ENCODE measurements at regions not wholly inside any gene's neighbourhood (a gene's known extent, or its start where the extent isn't known, plus 50 kb on each side); places are given as distances from the start of the nearest gene placed in this dataset.

- DNase-seq (ENCODE audit: extremely low spot score in 2 of 2), result no peak
- intact Hi-C loops (cut with DNase I), result no loop called here
- Histone ChIP-seq H3K36me3 (no peaks in the 10 kb centered on the region), H3K4me3 (no peak overlapping the region), H3K4me1 (no peaks in the 10 kb centered on the region), H3K9me3 (no peaks in the 10 kb centered on the region), H3K27me3 (no peaks in the 10 kb centered on the region), H3K27ac (no peak overlapping the region)
- TF ChIP-seq POLR2AphosphoS5 (IDR thresholded peaks at IDR 0.05; ENCODE audit: insufficient read depth in 1 of 2, low read depth in 1 of 2) (no peak), POLR2A (IDR thresholded peaks at IDR 0.05) (no peak)
- TF ChIP-seq, protein P1, sequence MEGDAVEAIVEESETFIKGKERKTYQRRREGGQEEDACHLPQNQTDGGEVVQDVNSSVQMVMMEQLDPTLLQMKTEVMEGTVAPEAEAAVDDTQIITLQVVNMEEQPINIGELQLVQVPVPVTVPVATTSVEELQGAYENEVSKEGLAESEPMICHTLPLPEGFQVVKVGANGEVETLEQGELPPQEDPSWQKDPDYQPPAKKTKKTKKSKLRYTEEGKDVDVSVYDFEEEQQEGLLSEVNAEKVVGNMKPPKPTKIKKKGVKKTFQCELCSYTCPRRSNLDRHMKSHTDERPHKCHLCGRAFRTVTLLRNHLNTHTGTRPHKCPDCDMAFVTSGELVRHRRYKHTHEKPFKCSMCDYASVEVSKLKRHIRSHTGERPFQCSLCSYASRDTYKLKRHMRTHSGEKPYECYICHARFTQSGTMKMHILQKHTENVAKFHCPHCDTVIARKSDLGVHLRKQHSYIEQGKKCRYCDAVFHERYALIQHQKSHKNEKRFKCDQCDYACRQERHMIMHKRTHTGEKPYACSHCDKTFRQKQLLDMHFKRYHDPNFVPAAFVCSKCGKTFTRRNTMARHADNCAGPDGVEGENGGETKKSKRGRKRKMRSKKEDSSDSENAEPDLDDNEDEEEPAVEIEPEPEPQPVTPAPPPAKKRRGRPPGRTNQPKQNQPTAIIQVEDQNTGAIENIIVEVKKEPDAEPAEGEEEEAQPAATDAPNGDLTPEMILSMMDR (IDR thresholded peaks at IDR 0.05), result no peak
These were observed 130.6 kb upstream of the GLRA2 start for GRCh38 chrX:14398725-14399124.

- DNase-seq (ENCODE audit: extremely low spot score in 2 of 2), result no peak
- no peaks in the 10 kb centered on the region for H3K9me3 ChIP-seq
- no peak overlapping the region for H3K4me3 ChIP-seq
These were observed 139.7 kb upstream of the GLRA2 start for GRCh38 chrX:14389682-14390081.

GRCh38 chrX:14386981-14387380, 142.4 kb upstream of the GLRA2 start:
- Histone ChIP-seq H3K4me1 (no peaks in the 10 kb centered on the region), H3K27ac (no peak overlapping the region), H3K9me3 (no peaks in the 10 kb centered on the region), H3K4me3 (no peak overlapping the region), H3K27me3 (no peaks in the 10 kb centered on the region), H3K36me3 (no peaks in the 10 kb centered on the region)
- TF ChIP-seq, protein P1 (IDR thresholded peaks at IDR 0.05), result no peak
- TF ChIP-seq POLR2A (IDR thresholded peaks at IDR 0.05) (no peak), POLR2AphosphoS5 (IDR thresholded peaks at IDR 0.05; ENCODE audit: insufficient read depth in 1 of 2, low read depth in 1 of 2) (no peak)
- no peak for DNase-seq (ENCODE audit: extremely low spot score in 2 of 2)
- intact Hi-C loops (cut with DNase I), result no loop called here

More at GRCh38 chrX:14389682-14390081, 139.7 kb upstream of the GLRA2 start:
- H3K27me3 ChIP-seq, result no peaks in the 10 kb centered on the region
- intact Hi-C loops (cut with DNase I), result no loop called here
- no peaks in the 10 kb centered on the region for H3K4me1 ChIP-seq
- TF ChIP-seq POLR2AphosphoS5 (IDR thresholded peaks at IDR 0.05; ENCODE audit: insufficient read depth in 1 of 2, low read depth in 1 of 2) (no peak), POLR2A (IDR thresholded peaks at IDR 0.05) (no peak)
- TF ChIP-seq, protein P1 (IDR thresholded peaks at IDR 0.05), result no peak
- H3K36me3 ChIP-seq, result no peaks in the 10 kb centered on the region
- no peak overlapping the region for H3K27ac ChIP-seq

DNA sequence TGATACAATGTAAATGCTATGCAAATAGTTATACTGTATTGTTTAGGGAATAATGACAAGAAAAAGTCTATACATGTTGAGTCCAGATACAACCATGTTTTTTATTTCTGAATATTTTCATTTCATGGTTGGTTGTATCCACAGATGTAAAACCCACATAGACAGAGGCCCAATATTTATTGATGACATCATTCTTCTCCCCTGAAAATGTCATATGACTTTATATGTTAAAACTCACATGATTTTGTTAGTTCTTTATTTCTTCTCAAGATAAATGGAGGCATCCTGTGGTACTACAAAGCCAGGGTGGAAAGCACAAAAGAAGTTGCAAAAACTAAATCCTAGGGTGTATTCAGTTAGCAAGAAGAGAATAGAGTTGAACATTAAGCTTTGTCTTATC, 149.3 kb upstream of the GLRA2 start:
- Histone ChIP-seq H3K36me3 (no peaks in the 10 kb centered on the region), H3K4me1 (no peaks in the 10 kb centered on the region), H3K9me3 (no peaks in the 10 kb centered on the region), H3K27ac (no peak overlapping the region), H3K4me3 (no peak overlapping the region), H3K27me3 (no peaks in the 10 kb centered on the region)
- intact Hi-C loops (cut with DNase I), result no loop called here
- no peak for DNase-seq (ENCODE audit: extremely low spot score in 2 of 2)
- TF ChIP-seq, protein P1 (IDR thresholded peaks at IDR 0.05), result no peak
- TF ChIP-seq POLR2A (IDR thresholded peaks at IDR 0.05), result no peak
- TF ChIP-seq POLR2AphosphoS5 (IDR thresholded peaks at IDR 0.05; ENCODE audit: insufficient read depth in 1 of 2, low read depth in 1 of 2), result no peak

- intact Hi-C loops (cut with DNase I), result no loop called here
- TF ChIP-seq POLR2A (IDR thresholded peaks at IDR 0.05) (no peak), POLR2AphosphoS5 (IDR thresholded peaks at IDR 0.05; ENCODE audit: insufficient read depth in 1 of 2, low read depth in 1 of 2) (no peak)
- TF ChIP-seq, protein P1 (IDR thresholded peaks at IDR 0.05), result no peak
- Histone ChIP-seq H3K27ac (no peak overlapping the region), H3K27me3 (no peaks in the 10 kb centered on the region), H3K36me3 (no peaks in the 10 kb centered on the region), H3K9me3 (no peaks in the 10 kb centered on the region), H3K4me1 (no peaks in the 10 kb centered on the region), H3K4me3 (no peak overlapping the region)
- DNase-seq (ENCODE audit: extremely low spot score in 2 of 2), result no peak
These were observed 151.9 kb upstream of the GLRA2 start for GRCh38 chrX:14377427-14377826.

Measured in vagina (tissue), 2 donors.